ENCODE measurements at regions not wholly inside any gene's neighbourhood (a gene's known extent, or its start where the extent isn't known, plus 50 kb on each side); places are given as distances from the start of the nearest gene placed in this dataset.

DNA sequence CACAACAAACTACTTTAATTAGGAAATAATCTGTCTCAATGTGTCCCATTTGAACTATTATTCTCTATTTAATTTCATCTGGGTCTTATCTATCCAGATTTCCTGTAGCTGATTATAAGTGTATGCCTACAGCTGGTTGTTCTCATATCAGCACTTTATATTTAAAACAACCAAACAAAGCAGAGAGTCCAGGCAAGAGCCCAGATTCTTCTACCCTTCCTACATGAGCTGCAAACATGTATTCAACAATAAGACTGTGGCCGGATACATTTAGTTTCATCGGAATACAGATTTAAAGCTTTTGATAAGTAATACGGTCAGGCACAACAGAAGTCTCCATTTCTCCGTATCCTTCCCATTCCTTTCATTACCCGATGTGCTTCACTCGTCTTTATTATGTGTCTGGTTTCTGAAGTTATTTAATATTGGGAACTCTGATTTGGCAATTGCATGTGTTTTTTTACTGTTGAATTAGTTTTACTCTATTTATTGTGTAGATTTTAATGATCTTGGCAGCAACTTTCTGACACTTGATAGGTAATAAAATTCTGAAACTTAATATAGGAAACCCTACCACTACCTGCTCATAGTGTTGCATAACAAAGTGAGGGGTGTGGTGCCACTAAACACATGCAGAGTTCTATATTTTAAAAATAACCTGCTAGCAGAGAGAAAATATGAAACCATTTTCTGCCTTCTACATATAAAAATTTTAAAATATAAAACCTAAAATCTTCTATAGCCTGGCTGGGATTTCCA lies 653.5 kb upstream of the PTCHD4 start:
- no peak overlapping the region for H3K27ac ChIP-seq (ENCODE audit: insufficient read depth in 1 of 2, low read depth in 1 of 2, low read length in 2 of 2, poor library complexity in 1 of 2, severe bottlenecking in 2 of 2)
- 100% methylated on average over 3 of the region's 6 CpGs for WGBS (ENCODE audit: insufficient coverage)
- ChIA-PET POLR2A (no interaction called here), CTCF (interaction anchor here (1.8 kb wide), 2 partner anchors 971 to 979 kb away, joined by 5 read pairs; no protein-coding TSS in a partner anchor)
- no peaks in the 10 kb centered on the region for H3K9me3 ChIP-seq (ENCODE audit: control extremely low read depth in 1 of 5, control insufficient read depth in 4 of 5, insufficient read depth in 2 of 5, low read depth in 1 of 5, low read length in 4 of 5)
- no peaks in the 10 kb centered on the region for H3K27me3 ChIP-seq (replicated peaks in 2 of 5; ENCODE audit: control insufficient read depth in 4 of 5, insufficient read depth in 5 of 5, low read length in 4 of 5)
- no peak for DNase-seq
- no peak overlapping the region for H3K4me3 ChIP-seq (ENCODE audit: control insufficient read depth in 1 of 7, extremely low read depth in 1 of 7, insufficient read depth in 4 of 7, low read depth in 2 of 7, low read length in 6 of 7)
- H3K4me1 ChIP-seq (ENCODE audit: control extremely low read depth in 1 of 4, control insufficient read depth in 4 of 4, insufficient read depth in 4 of 4, low read length in 3 of 4): no peaks in the 10 kb centered on the region
- no peaks in the 10 kb centered on the region for H3K36me3 ChIP-seq (ENCODE audit: control insufficient read depth in 4 of 4, insufficient read depth in 4 of 4, low read length in 3 of 4)

DNA sequence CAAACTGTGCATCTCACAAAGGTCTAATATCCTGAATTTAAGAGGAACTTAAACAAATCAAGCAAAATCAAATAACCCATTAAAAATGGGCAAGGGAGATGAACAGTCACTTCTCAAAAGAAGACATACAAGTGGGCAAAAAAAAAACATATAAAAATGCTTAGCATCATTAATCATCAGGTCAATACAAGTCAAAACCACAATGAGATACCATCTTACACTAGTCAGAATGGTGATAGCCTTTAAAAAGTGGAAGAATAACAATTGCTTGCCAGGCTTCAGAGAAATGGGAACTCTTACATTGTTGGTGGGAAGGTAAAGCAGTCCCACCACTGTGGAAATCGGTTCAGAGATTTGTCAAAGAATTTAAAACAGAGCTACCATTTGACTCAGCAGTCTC lies 646.7 kb upstream of the PTCHD4 start:
- Histone ChIP-seq H3K4me1 (ENCODE audit: control extremely low read depth in 1 of 4, control insufficient read depth in 4 of 4, insufficient read depth in 4 of 4, low read length in 3 of 4) (no peaks in the 10 kb centered on the region), H3K4me3 (ENCODE audit: control insufficient read depth in 1 of 7, extremely low read depth in 1 of 7, insufficient read depth in 4 of 7, low read depth in 2 of 7, low read length in 6 of 7) (no peak overlapping the region), H3K36me3 (ENCODE audit: control insufficient read depth in 4 of 4, insufficient read depth in 4 of 4, low read length in 3 of 4) (no peaks in the 10 kb centered on the region), H3K9me3 (ENCODE audit: control extremely low read depth in 1 of 5, control insufficient read depth in 4 of 5, insufficient read depth in 2 of 5, low read depth in 1 of 5, low read length in 4 of 5) (no peaks in the 10 kb centered on the region), H3K27ac (ENCODE audit: insufficient read depth in 1 of 2, low read depth in 1 of 2, low read length in 2 of 2, poor library complexity in 1 of 2, severe bottlenecking in 2 of 2) (no peak overlapping the region), H3K27me3 (replicated peaks in 2 of 5; ENCODE audit: control insufficient read depth in 4 of 5, insufficient read depth in 5 of 5, low read length in 4 of 5) (no peaks in the 10 kb centered on the region)
- DNase-seq: no peak
- WGBS (ENCODE audit: insufficient coverage): 83% methylated on average over 1 of the region's 1 CpG
- ChIA-PET POLR2A (no interaction called here), CTCF (interaction anchor here (1.1 kb wide), 1 partner anchor 971 kb away, joined by 4 read pairs; no protein-coding TSS in a partner anchor)

GRCh38 chr6:48755315-48755714 lies 644.3 kb upstream of the PTCHD4 start:
- Histone ChIP-seq H3K4me3 (ENCODE audit: control insufficient read depth in 1 of 7, extremely low read depth in 1 of 7, insufficient read depth in 4 of 7, low read depth in 2 of 7, low read length in 6 of 7) (no peak overlapping the region), H3K27me3 (replicated peaks in 2 of 5; ENCODE audit: control insufficient read depth in 4 of 5, insufficient read depth in 5 of 5, low read length in 4 of 5) (no peaks in the 10 kb centered on the region), H3K27ac (ENCODE audit: insufficient read depth in 1 of 2, low read depth in 1 of 2, low read length in 2 of 2, poor library complexity in 1 of 2, severe bottlenecking in 2 of 2) (no peak overlapping the region), H3K4me1 (ENCODE audit: control extremely low read depth in 1 of 4, control insufficient read depth in 4 of 4, insufficient read depth in 4 of 4, low read length in 3 of 4) (no peaks in the 10 kb centered on the region), H3K9me3 (ENCODE audit: control extremely low read depth in 1 of 5, control insufficient read depth in 4 of 5, insufficient read depth in 2 of 5, low read depth in 1 of 5, low read length in 4 of 5) (no peaks in the 10 kb centered on the region), H3K36me3 (ENCODE audit: control insufficient read depth in 4 of 4, insufficient read depth in 4 of 4, low read length in 3 of 4) (no peaks in the 10 kb centered on the region)
- 88% methylated on average over 2 of the region's 3 CpGs for WGBS (ENCODE audit: insufficient coverage)
- CTCF ChIA-PET: no interaction called here
- no peak for DNase-seq
- POLR2A ChIA-PET: no interaction called here

GRCh38 chr6:48754641-48755040 lies 643.6 kb upstream of the PTCHD4 start:
- Histone ChIP-seq H3K9me3 (ENCODE audit: control extremely low read depth in 1 of 5, control insufficient read depth in 4 of 5, insufficient read depth in 2 of 5, low read depth in 1 of 5, low read length in 4 of 5) (no peaks in the 10 kb centered on the region), H3K27me3 (replicated peaks in 2 of 5; ENCODE audit: control insufficient read depth in 4 of 5, insufficient read depth in 5 of 5, low read length in 4 of 5) (no peaks in the 10 kb centered on the region), H3K36me3 (ENCODE audit: control insufficient read depth in 4 of 4, insufficient read depth in 4 of 4, low read length in 3 of 4) (no peaks in the 10 kb centered on the region), H3K4me3 (ENCODE audit: control insufficient read depth in 1 of 7, extremely low read depth in 1 of 7, insufficient read depth in 4 of 7, low read depth in 2 of 7, low read length in 6 of 7) (no peak overlapping the region), H3K4me1 (ENCODE audit: control extremely low read depth in 1 of 4, control insufficient read depth in 4 of 4, insufficient read depth in 4 of 4, low read length in 3 of 4) (no peaks in the 10 kb centered on the region), H3K27ac (ENCODE audit: insufficient read depth in 1 of 2, low read depth in 1 of 2, low read length in 2 of 2, poor library complexity in 1 of 2, severe bottlenecking in 2 of 2) (no peak overlapping the region)
- POLR2A ChIA-PET: no interaction called here
- WGBS (ENCODE audit: insufficient coverage): 100% methylated on average over 1 of the region's 3 CpGs
- CTCF ChIA-PET: no interaction called here
- DNase-seq: no peak

DNA sequence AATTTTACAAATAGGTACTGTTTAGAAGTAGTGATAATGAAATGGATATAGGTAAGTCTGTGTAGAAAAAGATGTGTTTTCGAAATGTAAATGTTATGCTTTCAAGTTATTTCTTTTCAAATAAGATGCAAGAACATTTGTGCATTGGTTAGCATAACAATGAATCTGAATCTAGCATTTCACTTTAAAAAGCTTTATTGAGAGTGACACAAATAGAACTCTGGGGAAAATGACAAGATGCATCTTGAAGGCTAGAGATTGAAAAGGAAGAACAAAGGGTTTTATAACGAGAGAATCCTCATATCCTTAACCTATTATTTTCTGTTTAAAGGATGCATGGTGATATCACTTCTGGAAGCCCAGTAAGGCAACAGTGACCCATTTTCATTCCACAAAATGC lies 639.9 kb upstream of the PTCHD4 start:
- peak in 1 of 3 donors; percentile 0 for DNase-seq
- Histone ChIP-seq H3K4me1 (ENCODE audit: control extremely low read depth in 1 of 4, control insufficient read depth in 4 of 4, insufficient read depth in 4 of 4, low read length in 3 of 4) (no peaks in the 10 kb centered on the region), H3K27ac (ENCODE audit: insufficient read depth in 1 of 2, low read depth in 1 of 2, low read length in 2 of 2, poor library complexity in 1 of 2, severe bottlenecking in 2 of 2) (no peak overlapping the region), H3K4me3 (ENCODE audit: control insufficient read depth in 1 of 7, extremely low read depth in 1 of 7, insufficient read depth in 4 of 7, low read depth in 2 of 7, low read length in 6 of 7) (no peak overlapping the region), H3K27me3 (replicated peaks in 2 of 5; ENCODE audit: control insufficient read depth in 4 of 5, insufficient read depth in 5 of 5, low read length in 4 of 5) (no peaks in the 10 kb centered on the region), H3K9me3 (ENCODE audit: control extremely low read depth in 1 of 5, control insufficient read depth in 4 of 5, insufficient read depth in 2 of 5, low read depth in 1 of 5, low read length in 4 of 5) (no peaks in the 10 kb centered on the region), H3K36me3 (ENCODE audit: control insufficient read depth in 4 of 4, insufficient read depth in 4 of 4, low read length in 3 of 4) (no peaks in the 10 kb centered on the region)
- CTCF ChIA-PET: no interaction called here
- no CpG with 5 or more reads among the region's 2 CpGs for WGBS (ENCODE audit: insufficient coverage)
- POLR2A ChIA-PET: no interaction called here

DNA sequence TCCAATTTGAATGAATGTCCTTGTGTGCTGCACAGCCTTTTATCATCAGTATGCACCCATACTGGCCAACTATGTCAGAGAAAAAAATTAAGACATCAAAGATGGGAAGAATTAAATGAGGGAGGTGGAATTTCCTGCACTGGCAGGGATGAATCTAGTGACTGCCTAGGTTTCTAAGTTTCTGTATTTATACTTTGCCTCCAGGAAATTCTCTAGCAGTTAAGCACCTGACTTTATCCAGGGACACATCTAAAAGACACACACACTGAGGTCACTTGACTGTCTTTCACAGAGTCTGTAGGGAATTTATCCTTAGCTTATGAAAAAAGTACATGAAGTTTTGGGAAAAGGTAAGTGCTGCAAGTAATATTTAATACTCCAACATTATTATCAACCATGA lies 636.5 kb upstream of the PTCHD4 start:
- Histone ChIP-seq H3K27ac (ENCODE audit: insufficient read depth in 1 of 2, low read depth in 1 of 2, low read length in 2 of 2, poor library complexity in 1 of 2, severe bottlenecking in 2 of 2) (no peak overlapping the region), H3K4me1 (ENCODE audit: control extremely low read depth in 1 of 4, control insufficient read depth in 4 of 4, insufficient read depth in 4 of 4, low read length in 3 of 4) (no peaks in the 10 kb centered on the region), H3K9me3 (ENCODE audit: control extremely low read depth in 1 of 5, control insufficient read depth in 4 of 5, insufficient read depth in 2 of 5, low read depth in 1 of 5, low read length in 4 of 5) (no peaks in the 10 kb centered on the region), H3K27me3 (replicated peaks in 2 of 5; ENCODE audit: control insufficient read depth in 4 of 5, insufficient read depth in 5 of 5, low read length in 4 of 5) (no peaks in the 10 kb centered on the region), H3K4me3 (ENCODE audit: control insufficient read depth in 1 of 7, extremely low read depth in 1 of 7, insufficient read depth in 4 of 7, low read depth in 2 of 7, low read length in 6 of 7) (no peak overlapping the region), H3K36me3 (ENCODE audit: control insufficient read depth in 4 of 4, insufficient read depth in 4 of 4, low read length in 3 of 4) (no peaks in the 10 kb centered on the region)
- POLR2A ChIA-PET: interaction anchor here (0.5 kb wide), 1 partner anchor 14 kb away, joined by 3 read pairs; no protein-coding TSS in a partner anchor
- DNase-seq: no peak
- CTCF ChIA-PET: no interaction called here

DNA sequence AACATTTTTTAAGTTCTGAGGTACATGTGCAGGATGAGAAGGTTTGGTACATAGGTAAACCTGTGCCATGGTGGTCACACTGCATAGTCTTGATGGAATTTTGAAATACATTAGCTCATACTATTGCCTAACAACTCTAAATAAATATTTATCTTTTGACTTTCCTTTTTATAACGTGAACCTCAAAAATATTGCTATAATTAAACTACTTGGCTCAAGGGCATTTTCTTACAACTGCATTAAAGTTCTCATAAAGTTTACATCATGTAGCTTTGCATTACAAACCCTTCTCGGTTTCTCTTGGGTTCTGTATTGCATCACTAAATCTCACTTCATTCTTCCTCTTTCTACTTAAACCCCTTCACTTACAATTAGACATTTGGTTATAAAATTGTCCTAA lies 636.0 kb upstream of the PTCHD4 start:
- ChIA-PET CTCF (no interaction called here), POLR2A (interaction anchor here (0.5 kb wide), 1 partner anchor 13 kb away, joined by 3 read pairs; no protein-coding TSS in a partner anchor)
- Histone ChIP-seq H3K4me1 (ENCODE audit: control extremely low read depth in 1 of 4, control insufficient read depth in 4 of 4, insufficient read depth in 4 of 4, low read length in 3 of 4) (no peaks in the 10 kb centered on the region), H3K27me3 (replicated peaks in 2 of 5; ENCODE audit: control insufficient read depth in 4 of 5, insufficient read depth in 5 of 5, low read length in 4 of 5) (no peaks in the 10 kb centered on the region), H3K4me3 (ENCODE audit: control insufficient read depth in 1 of 7, extremely low read depth in 1 of 7, insufficient read depth in 4 of 7, low read depth in 2 of 7, low read length in 6 of 7) (no peak overlapping the region), H3K9me3 (ENCODE audit: control extremely low read depth in 1 of 5, control insufficient read depth in 4 of 5, insufficient read depth in 2 of 5, low read depth in 1 of 5, low read length in 4 of 5) (no peaks in the 10 kb centered on the region), H3K36me3 (ENCODE audit: control insufficient read depth in 4 of 4, insufficient read depth in 4 of 4, low read length in 3 of 4) (no peaks in the 10 kb centered on the region), H3K27ac (ENCODE audit: insufficient read depth in 1 of 2, low read depth in 1 of 2, low read length in 2 of 2, poor library complexity in 1 of 2, severe bottlenecking in 2 of 2) (no peak overlapping the region)
- WGBS (ENCODE audit: insufficient coverage): 93% methylated on average over 2 of the region's 2 CpGs
- no peak for DNase-seq
